Nephron (organoid): ENCODE measurements at regions not wholly inside any gene's neighbourhood (a gene's known extent, or its start where the extent isn't known, plus 50 kb on each side); places are given as distances from the start of the nearest gene placed in this dataset.

Experiments used
- H3K27ac Mint-ChIP-seq, 3 experiments: 2 replicates each; pipeline ENCODE4 v1.8.0; 2020; ENCODE audit warnings: mixed read lengths in 3 of 3, mild to moderate bottlenecking in 2 of 3, moderate library complexity in 1 of 3
- H3K27me3 Mint-ChIP-seq: 2 replicates; pipeline ENCODE4 v1.8.0; 2021; ENCODE audit warnings: low read depth, mild to moderate bottlenecking, moderate library complexity, mixed read lengths
- H3K36me3 Mint-ChIP-seq: 2 replicates; pipeline ENCODE4 v1.8.0; 2020; ENCODE audit warnings: low read depth, mixed read lengths
- H3K4me1 Mint-ChIP-seq: 2 replicates; pipeline ENCODE4 v1.8.0; 2020; ENCODE audit warnings: mixed read lengths
- H3K4me3 Mint-ChIP-seq, 3 experiments: 2 replicates each; pipeline ENCODE4 v1.8.0; 2020; ENCODE audit warnings: mild to moderate bottlenecking in 3 of 3, mixed read lengths in 3 of 3, moderate library complexity in 2 of 3
- H3K9me3 Mint-ChIP-seq: 2 replicates; pipeline ENCODE4 v1.8.0; 2020; ENCODE audit warnings: mixed read lengths
- TF ChIP-seq, protein P1 (sequence below), 3 experiments: fragments of 200-600 bp; sonication (generic); IDR thresholded peaks; one replicate each; pipeline ENCODE4 v1.5.0; 2021; ENCODE audit warnings: antibody characterized with exemption in 3 of 3; ENCODE audit not compliant: unreplicated experiment in 3 of 3

- Mint-ChIP-seq H3K4me3 (no peak overlapping the region), H3K36me3 (no peaks in the 10 kb centered on the region), H3K4me1 (peaks cover under 1% of the 10 kb centered on the region), H3K9me3 (peaks cover 2% of the 10 kb centered on the region), H3K27me3 (no peaks in the 10 kb centered on the region), H3K27ac (no peak overlapping the region)
- TF ChIP-seq, protein P1, sequence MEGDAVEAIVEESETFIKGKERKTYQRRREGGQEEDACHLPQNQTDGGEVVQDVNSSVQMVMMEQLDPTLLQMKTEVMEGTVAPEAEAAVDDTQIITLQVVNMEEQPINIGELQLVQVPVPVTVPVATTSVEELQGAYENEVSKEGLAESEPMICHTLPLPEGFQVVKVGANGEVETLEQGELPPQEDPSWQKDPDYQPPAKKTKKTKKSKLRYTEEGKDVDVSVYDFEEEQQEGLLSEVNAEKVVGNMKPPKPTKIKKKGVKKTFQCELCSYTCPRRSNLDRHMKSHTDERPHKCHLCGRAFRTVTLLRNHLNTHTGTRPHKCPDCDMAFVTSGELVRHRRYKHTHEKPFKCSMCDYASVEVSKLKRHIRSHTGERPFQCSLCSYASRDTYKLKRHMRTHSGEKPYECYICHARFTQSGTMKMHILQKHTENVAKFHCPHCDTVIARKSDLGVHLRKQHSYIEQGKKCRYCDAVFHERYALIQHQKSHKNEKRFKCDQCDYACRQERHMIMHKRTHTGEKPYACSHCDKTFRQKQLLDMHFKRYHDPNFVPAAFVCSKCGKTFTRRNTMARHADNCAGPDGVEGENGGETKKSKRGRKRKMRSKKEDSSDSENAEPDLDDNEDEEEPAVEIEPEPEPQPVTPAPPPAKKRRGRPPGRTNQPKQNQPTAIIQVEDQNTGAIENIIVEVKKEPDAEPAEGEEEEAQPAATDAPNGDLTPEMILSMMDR (IDR thresholded peaks at IDR 0.05; ENCODE audit: unreplicated experiment in 3 of 3), result no peak
Observed at GRCh38 chr9:10705383-10705782, 92.6 kb upstream of the PTPRD start.

GRCh38 chr9:10706788-10707187, 94.0 kb upstream of the PTPRD start:
- peaks cover 2% of the 10 kb centered on the region for H3K9me3 Mint-ChIP-seq
- H3K27ac Mint-ChIP-seq, result no peak overlapping the region
- TF ChIP-seq, protein P1 (IDR thresholded peaks at IDR 0.05; ENCODE audit: unreplicated experiment in 3 of 3), result no peak
- H3K4me3 Mint-ChIP-seq, result no peak overlapping the region
- peaks cover 6% of the 10 kb centered on the region for H3K4me1 Mint-ChIP-seq
- H3K36me3 Mint-ChIP-seq, result no peaks in the 10 kb centered on the region
- H3K27me3 Mint-ChIP-seq, result no peaks in the 10 kb centered on the region

- H3K4me3 Mint-ChIP-seq, result no peak overlapping the region
- no peaks in the 10 kb centered on the region for H3K9me3 Mint-ChIP-seq
- no peaks in the 10 kb centered on the region for H3K4me1 Mint-ChIP-seq
- H3K27me3 Mint-ChIP-seq, result no peaks in the 10 kb centered on the region
- H3K36me3 Mint-ChIP-seq, result no peaks in the 10 kb centered on the region
- TF ChIP-seq, protein P1 (IDR thresholded peaks at IDR 0.05; ENCODE audit: unreplicated experiment in 3 of 3), result no peak
- no peak overlapping the region for H3K27ac Mint-ChIP-seq
Observed at GRCh38 chr9:10721301-10721700, 108.5 kb upstream of the PTPRD start.

DNA sequence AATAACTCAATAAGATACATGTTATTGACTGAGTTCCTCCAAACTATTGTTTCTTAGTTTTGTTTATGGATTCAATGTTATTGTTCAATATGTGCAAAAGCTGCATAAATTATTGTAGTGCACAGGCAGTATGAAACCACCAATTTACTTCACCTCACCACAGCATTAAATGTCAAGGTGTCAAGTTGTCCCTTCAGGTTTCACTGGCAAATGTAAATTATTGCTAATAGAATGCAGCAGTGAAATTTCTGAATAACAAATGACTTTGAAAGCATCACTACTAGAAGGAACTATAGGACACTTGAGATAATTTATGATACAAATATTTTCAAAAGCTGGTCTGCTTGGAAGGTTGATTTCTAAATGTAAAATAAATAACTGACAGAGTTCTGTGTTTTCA, 116.4 kb upstream of the PTPRD start:
- Mint-ChIP-seq H3K27me3 (no peaks in the 10 kb centered on the region), H3K9me3 (no peaks in the 10 kb centered on the region), H3K36me3 (no peaks in the 10 kb centered on the region), H3K4me1 (no peaks in the 10 kb centered on the region), H3K4me3 (no peak overlapping the region), H3K27ac (no peak overlapping the region)
- TF ChIP-seq, protein P1 (IDR thresholded peaks at IDR 0.05; ENCODE audit: unreplicated experiment in 3 of 3), result no peak

- peaks cover 4% of the 10 kb centered on the region for H3K27me3 Mint-ChIP-seq
- H3K27ac Mint-ChIP-seq, result no peak overlapping the region
- H3K4me1 Mint-ChIP-seq, result peaks cover 5% of the 10 kb centered on the region
- no peaks in the 10 kb centered on the region for H3K36me3 Mint-ChIP-seq
- TF ChIP-seq, protein P1 (IDR thresholded peaks at IDR 0.05; ENCODE audit: unreplicated experiment in 3 of 3), result no peak
- H3K9me3 Mint-ChIP-seq, result peaks cover 6% of the 10 kb centered on the region
- no peak overlapping the region for H3K4me3 Mint-ChIP-seq
Observed at GRCh38 chr9:10744669-10745068, 131.9 kb upstream of the PTPRD start.

DNA sequence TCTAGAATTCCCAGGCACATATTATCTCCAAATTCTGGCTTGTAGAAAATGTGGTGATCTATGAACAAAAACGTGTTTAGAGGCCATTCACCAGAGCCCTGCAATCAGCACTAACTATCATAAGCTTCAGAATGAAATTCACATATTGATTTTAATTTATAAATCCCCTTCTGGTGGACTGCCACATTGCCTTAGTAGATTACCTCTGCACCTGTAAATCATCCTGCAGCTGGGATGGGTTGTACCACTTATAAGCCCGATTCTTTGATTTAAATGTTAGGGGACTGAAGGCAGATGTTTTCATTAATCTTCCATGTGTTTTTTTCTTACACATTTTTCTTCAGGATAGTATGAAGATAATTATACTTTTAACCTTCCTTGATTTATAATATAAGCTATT, 140.7 kb upstream of the PTPRD start:
- peaks cover 5% of the 10 kb centered on the region for H3K4me1 Mint-ChIP-seq
- TF ChIP-seq, protein P1 (IDR thresholded peaks at IDR 0.05; ENCODE audit: unreplicated experiment in 3 of 3), result no peak
- H3K27me3 Mint-ChIP-seq, result no peaks in the 10 kb centered on the region
- no peaks in the 10 kb centered on the region for H3K36me3 Mint-ChIP-seq
- H3K27ac Mint-ChIP-seq, result no peak overlapping the region
- H3K9me3 Mint-ChIP-seq, result peaks cover 5% of the 10 kb centered on the region
- no peak overlapping the region for H3K4me3 Mint-ChIP-seq
